Fibroblast of mammary gland (primary cell): ENCODE measurements at regions not wholly inside any gene's neighbourhood (a gene's known extent, or its start where the extent isn't known, plus 50 kb on each side); places are given as distances from the start of the nearest gene placed in this dataset.
"Not testable (repeated sequence)": the region's sequence is repeated elsewhere in the genome, so short reads cannot be mapped to it uniquely, and the experiment has no call there.

Source experiments
- DNase-seq: peaks from one replicate; pipeline ENCODE4 v3.0.0-alpha.2; 2010; ENCODE audit warnings: low read depth
- H3K4me3 ChIP-seq: 2 replicates; pipeline ENCODE4 v1.5.1; 2011; ENCODE audit warnings: low read depth, mild to moderate bottlenecking, low read length, moderate library complexity; ENCODE audit not compliant: control insufficient read depth
- CTCF ChIP-seq: conservative IDR thresholded peaks from 2 replicates; pipeline ENCODE4 v1.5.1; 2011; ENCODE audit warnings: low read depth, low read length, inconsistent platforms; ENCODE audit not compliant: control insufficient read depth, insufficient read depth

- H3K4me3 ChIP-seq, result no peak overlapping the region
- TF ChIP-seq CTCF, result no peak
- DNase-seq, result peak; percentile 92
These were observed 92.6 kb upstream of the GAS1 start for GRCh38 chr9:87039809-87040392.

- TF ChIP-seq CTCF, result no peak
- DNase-seq, result no peak
- no peak overlapping the region for H3K4me3 ChIP-seq
These were observed 93.2 kb upstream of the GAS1 start for GRCh38 chr9:87040410-87041009.

- not testable (repeated sequence) for DNase-seq, H3K4me3 ChIP-seq
These were observed 94.4 kb upstream of the GAS1 start for GRCh38 chr9:87041553-87042235.

- not testable (repeated sequence) for H3K4me3 ChIP-seq
- DNase-seq, result peak; percentile 87
These were observed 102.8 kb upstream of the GAS1 start for GRCh38 chr9:87049929-87050608.

- TF ChIP-seq CTCF, result no peak
- H3K4me3 ChIP-seq, result no peak overlapping the region
- no peak for DNase-seq
These were observed 107.8 kb upstream of the GAS1 start for GRCh38 chr9:87054999-87055686.

GRCh38 chr9:87059772-87060171 lies 112.5 kb upstream of the GAS1 start:
- no peak for TF ChIP-seq CTCF
- DNase-seq, result no peak
- H3K4me3 ChIP-seq, result no peak overlapping the region

- TF ChIP-seq CTCF, result no peak
- peak; percentile 30 for DNase-seq
- no peak overlapping the region for H3K4me3 ChIP-seq
These were observed 115.4 kb upstream of the GAS1 start for GRCh38 chr9:87062746-87063145.
